GM23338 (cell line): ENCODE measurements at regions not wholly inside any gene's neighbourhood (a gene's known extent, or its start where the extent isn't known, plus 50 kb on each side); places are given as distances from the start of the nearest gene placed in this dataset.

Source experiments
- ATAC-seq: fragments of 200-7000 bp; cut with Tn5 transposase; 3 replicates; pipeline ENCODE4 v1.9.1; 2020
- DNase-seq: peaks from one replicate; pipeline ENCODE4 v3.0.0-alpha.2; 2015; ENCODE audit warnings: low spot score
- H2AFZ ChIP-seq: fragments of 200-600 bp; sonication (generic); 2 replicates; pipeline ENCODE4 v1.8.0; 2016; ENCODE audit warnings: antibody characterized with exemption, mild to moderate bottlenecking, moderate library complexity
- H3F3A ChIP-seq: fragments of 200-600 bp; sonication (generic); replicated peaks from 2 replicates; pipeline ENCODE4 v1.8.0; 2017; ENCODE audit warnings: antibody characterized with exemption, mixed run types, low read depth
- H3K27ac ChIP-seq: fragments of 200-600 bp; sonication (generic); 2 replicates; pipeline ENCODE4 v1.6.1; 2016; ENCODE audit warnings: low read depth
- H3K27me3 ChIP-seq: fragments of 200-600 bp; sonication (generic); 2 replicates; pipeline ENCODE4 v1.8.0; 2016; ENCODE audit warnings: mild to moderate bottlenecking, mixed run types, moderate library complexity; ENCODE audit not compliant: insufficient read depth
- H3K36me3 ChIP-seq: fragments of 200-600 bp; sonication (generic); 2 replicates; pipeline ENCODE4 v1.8.0; 2016; ENCODE audit warnings: mild to moderate bottlenecking; ENCODE audit not compliant: insufficient read depth
- H3K4me1 ChIP-seq: fragments of 200-600 bp; sonication (generic); 2 replicates; pipeline ENCODE4 v1.8.0; 2016; ENCODE audit warnings: mild to moderate bottlenecking, moderate library complexity; ENCODE audit not compliant: insufficient read depth
- H3K4me2 ChIP-seq: fragments of 200-600 bp; sonication (generic); 2 replicates; pipeline ENCODE4 v1.7.1; 2017; ENCODE audit warnings: mixed run types
- H3K4me3 ChIP-seq: fragments of 200-600 bp; sonication (generic); 2 replicates; pipeline ENCODE4 v1.6.1; 2016; ENCODE audit warnings: mixed run types
- H3K79me2 ChIP-seq: fragments of 200-600 bp; sonication (generic); replicated peaks from 2 replicates; pipeline ENCODE4 v1.8.0; 2017; ENCODE audit warnings: mild to moderate bottlenecking; ENCODE audit not compliant: insufficient read depth
- H3K9me2 ChIP-seq: fragments of 200-600 bp; sonication (generic); 2 replicates; pipeline ENCODE4 v1.8.0; 2017; ENCODE audit not compliant: insufficient read depth
- H4K20me1 ChIP-seq: fragments of 200-600 bp; sonication (generic); replicated peaks from 2 replicates; pipeline ENCODE4 v1.8.0; 2017; ENCODE audit warnings: mild to moderate bottlenecking; ENCODE audit not compliant: insufficient read depth
- H3K27ac Mint-ChIP-seq: 2 replicates; pipeline ENCODE4 v1.8.0; 2020; ENCODE audit warnings: inconsistent platforms, mild to moderate bottlenecking, moderate library complexity, mixed read lengths
- H3K27me3 Mint-ChIP-seq: 3 replicates; pipeline ENCODE4 v1.8.0; 2022; ENCODE audit warnings: low read depth, mild to moderate bottlenecking, moderate library complexity, mixed read lengths, inconsistent platforms; ENCODE audit not compliant: insufficient read depth, poor library complexity
- H3K36me3 Mint-ChIP-seq: 3 replicates; pipeline ENCODE4 v1.8.0; 2021; ENCODE audit warnings: low read depth, mild to moderate bottlenecking, inconsistent platforms, moderate library complexity, mixed read lengths
- H3K4me1 Mint-ChIP-seq: 3 replicates; pipeline ENCODE4 v1.8.0; 2020; ENCODE audit warnings: mild to moderate bottlenecking, inconsistent platforms, mixed read lengths
- H3K4me3 Mint-ChIP-seq: 3 replicates; pipeline ENCODE4 v1.8.0; 2021; ENCODE audit warnings: moderate library complexity, mild to moderate bottlenecking, inconsistent platforms, mixed read lengths
- H3K9me3 Mint-ChIP-seq: 3 replicates; pipeline ENCODE4 v1.8.0; 2020; ENCODE audit warnings: moderate library complexity, mild to moderate bottlenecking, inconsistent platforms, mixed read lengths
- CREB1 ChIP-seq: fragments of 250-450 bp; sonication (Bioruptor Pico); IDR thresholded peaks from 2 replicates; pipeline ENCODE4 v1.5.0; 2020; ENCODE audit warnings: low read depth, mild to moderate bottlenecking, moderate library complexity
- ETS1 ChIP-seq: IDR thresholded peaks from 2 replicates; pipeline ENCODE4 v1.6.1; 2016; ENCODE audit warnings: antibody characterized with exemption
- EZH2 ChIP-seq: fragments of 200-600 bp; sonication (generic); IDR thresholded peaks from one replicate; pipeline ENCODE4 v1.8.0; 2017; ENCODE audit warnings: antibody characterized with exemption, mild to moderate bottlenecking, low read depth; ENCODE audit not compliant: unreplicated experiment
- EZH2phosphoT487 ChIP-seq: fragments of 200-600 bp; sonication (generic); IDR thresholded peaks from one replicate; pipeline ENCODE4 v1.8.1; 2018; ENCODE audit warnings: antibody characterized with exemption; ENCODE audit not compliant: unreplicated experiment
- NANOG ChIP-seq: IDR thresholded peaks from 2 replicates; pipeline ENCODE4 v1.6.1; 2016; ENCODE audit warnings: antibody characterized with exemption, borderline replicate concordance
- REST ChIP-seq: IDR thresholded peaks from one replicate; pipeline ENCODE4 v1.6.1; 2018; ENCODE audit warnings: antibody characterized with exemption; ENCODE audit not compliant: unreplicated experiment
- STAT1 ChIP-seq: IDR thresholded peaks from one replicate; pipeline ENCODE4 v1.6.1; 2016; ENCODE audit warnings: antibody characterized with exemption; ENCODE audit not compliant: unreplicated experiment
- ZNF114 ChIP-seq: fragments of 250-450 bp; sonication (Bioruptor Pico); IDR thresholded peaks from 2 replicates; pipeline ENCODE4 v1.5.0; 2020; ENCODE audit warnings: mild to moderate bottlenecking, moderate library complexity
- ZNF331 ChIP-seq: fragments of 250-450 bp; sonication (Bioruptor Pico); IDR thresholded peaks from 2 replicates; pipeline ENCODE4 v1.5.0; 2020; ENCODE audit warnings: low read depth, mild to moderate bottlenecking, moderate library complexity
- ZNF462 ChIP-seq: fragments of 250-450 bp; sonication (Bioruptor Pico); IDR thresholded peaks from 2 replicates; pipeline ENCODE4 v1.5.0; 2020; ENCODE audit warnings: mild to moderate bottlenecking, moderate library complexity

- no peak overlapping the region for H3K4me3 Mint-ChIP-seq
- Histone ChIP-seq H3K27me3 (no peaks in the 10 kb centered on the region), H3K4me1 (no peaks in the 10 kb centered on the region), H3K9me2 (no peaks in the 10 kb centered on the region), H3F3A (no peaks in the 10 kb centered on the region), H3K36me3 (no peaks in the 10 kb centered on the region), H3K27ac (no peak overlapping the region), H4K20me1 (no peaks in the 10 kb centered on the region), H3K79me2 (no peaks in the 10 kb centered on the region), H2AFZ (peak overlapping the region; percentile 40; the same call in 1 of the 2 replicates), H3K4me3 (no peak overlapping the region), H3K4me2 (no peak overlapping the region)
- peaks cover 7% of the 10 kb centered on the region; the same call in 1 of the 3 replicates for H3K9me3 Mint-ChIP-seq
- TF ChIP-seq EZH2phosphoT487 (no peak), STAT1 (no peak), ZNF462 (CRISPR knock-in tag) (no peak), NANOG (no peak), EZH2 (no peak), ZNF331 (CRISPR knock-in tag) (no peak), ETS1 (no peak), CREB1 (no peak), ZNF114 (CRISPR knock-in tag) (no peak), REST (no peak)
- ATAC-seq = no peak
- H3K27me3 Mint-ChIP-seq = no peaks in the 10 kb centered on the region
- DNase-seq = no peak
- no peaks in the 10 kb centered on the region for H3K36me3 Mint-ChIP-seq
- H3K4me1 Mint-ChIP-seq = no peaks in the 10 kb centered on the region
- no peak overlapping the region for H3K27ac Mint-ChIP-seq
These were observed 95.9 kb upstream of the FREM2 start for GRCh38 chr13:38590796-38591507.
